ENCODE measurements at regions not wholly inside any gene's neighbourhood (a gene's known extent, or its start where the extent isn't known, plus 50 kb on each side); places are given as distances from the start of the nearest gene placed in this dataset.

DNA sequence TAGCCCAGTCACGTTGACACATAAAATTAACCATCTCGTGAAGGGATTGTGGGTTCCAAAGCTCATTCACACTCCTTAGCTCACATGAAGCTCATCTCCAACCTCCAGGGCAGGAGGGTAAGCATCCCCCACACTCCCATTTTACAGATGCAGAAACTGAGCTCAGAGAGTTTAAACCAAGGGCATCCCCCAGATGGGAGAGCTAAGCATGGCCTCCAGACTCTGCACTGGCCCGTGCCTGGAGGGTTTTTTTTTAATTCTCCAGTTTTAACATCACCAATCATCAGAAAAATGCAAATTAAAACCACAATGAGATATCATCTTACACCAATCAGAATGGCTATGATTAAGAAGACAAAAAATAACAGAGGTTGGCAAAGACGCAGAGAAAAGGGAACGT is 53.3 kb upstream of the TCF7L2 start:
- TF ChIP-seq, protein P1, sequence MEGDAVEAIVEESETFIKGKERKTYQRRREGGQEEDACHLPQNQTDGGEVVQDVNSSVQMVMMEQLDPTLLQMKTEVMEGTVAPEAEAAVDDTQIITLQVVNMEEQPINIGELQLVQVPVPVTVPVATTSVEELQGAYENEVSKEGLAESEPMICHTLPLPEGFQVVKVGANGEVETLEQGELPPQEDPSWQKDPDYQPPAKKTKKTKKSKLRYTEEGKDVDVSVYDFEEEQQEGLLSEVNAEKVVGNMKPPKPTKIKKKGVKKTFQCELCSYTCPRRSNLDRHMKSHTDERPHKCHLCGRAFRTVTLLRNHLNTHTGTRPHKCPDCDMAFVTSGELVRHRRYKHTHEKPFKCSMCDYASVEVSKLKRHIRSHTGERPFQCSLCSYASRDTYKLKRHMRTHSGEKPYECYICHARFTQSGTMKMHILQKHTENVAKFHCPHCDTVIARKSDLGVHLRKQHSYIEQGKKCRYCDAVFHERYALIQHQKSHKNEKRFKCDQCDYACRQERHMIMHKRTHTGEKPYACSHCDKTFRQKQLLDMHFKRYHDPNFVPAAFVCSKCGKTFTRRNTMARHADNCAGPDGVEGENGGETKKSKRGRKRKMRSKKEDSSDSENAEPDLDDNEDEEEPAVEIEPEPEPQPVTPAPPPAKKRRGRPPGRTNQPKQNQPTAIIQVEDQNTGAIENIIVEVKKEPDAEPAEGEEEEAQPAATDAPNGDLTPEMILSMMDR (IDR thresholded peaks at IDR 0.05; ENCODE audit: low read depth, low read length, missing control alignments): no peak
- DNase-seq (ENCODE audit: low read depth): no peak
- H3K4me3 ChIP-seq (ENCODE audit: low read depth, low read length): no peak overlapping the region
- in situ Hi-C loops (cut with HindIII; ENCODE audit: low sequenced_read_pairs): loop anchor here (5.0 kb wide), 1 partner anchor 44 kb away; no protein-coding TSS in a partner anchor

DNA sequence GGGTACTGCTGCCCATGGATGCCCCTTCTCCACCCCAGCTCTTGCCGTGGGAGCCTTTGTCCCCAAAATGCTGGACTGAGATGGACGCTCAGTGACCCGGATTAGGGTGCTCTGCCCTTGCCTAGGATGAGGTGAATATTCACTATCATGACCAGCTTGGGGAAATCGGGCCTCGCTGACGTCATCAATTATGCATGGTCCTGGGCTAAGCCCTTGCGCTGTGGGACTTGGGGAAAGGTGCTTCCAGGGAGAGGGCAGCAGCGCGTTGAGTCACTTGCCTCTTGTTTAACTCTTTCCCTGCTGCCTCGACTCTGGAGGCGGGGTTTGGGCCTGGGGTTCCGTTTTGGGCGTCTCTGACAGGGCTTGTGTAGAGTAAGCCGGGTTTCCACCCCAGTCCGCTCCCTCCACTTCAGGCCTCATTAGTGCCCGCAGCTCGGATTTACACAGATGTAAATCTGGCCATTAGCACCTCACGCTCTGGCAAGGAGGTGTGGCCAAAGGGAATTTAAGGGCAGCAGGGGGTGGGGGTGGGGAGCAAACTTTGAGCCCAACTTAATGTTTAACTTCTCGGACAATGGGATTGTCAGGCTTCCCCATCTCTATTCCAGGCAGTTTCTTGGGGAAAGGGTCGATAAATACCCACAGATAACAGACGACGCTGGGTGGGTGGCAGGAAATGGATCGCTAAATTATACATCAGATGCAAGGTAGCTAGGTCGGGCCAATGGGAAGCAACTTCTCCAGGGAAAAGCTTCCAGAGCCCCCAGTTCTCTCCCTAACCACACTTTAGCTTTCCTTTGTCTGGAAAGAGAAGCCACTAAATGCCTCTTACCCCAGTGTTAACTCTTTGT is 51.3 kb upstream of the TCF7L2 start:
- peak; percentile 33 for DNase-seq (ENCODE audit: low read depth)
- peak overlapping the region; percentile 22 for H3K4me3 ChIP-seq (ENCODE audit: low read depth, low read length)
- in situ Hi-C loops (cut with HindIII; ENCODE audit: low sequenced_read_pairs): loop anchor here (5.0 kb wide), 1 partner anchor 46 kb away; no protein-coding TSS in a partner anchor
- TF ChIP-seq, protein P1 (IDR thresholded peaks at IDR 0.05; ENCODE audit: low read depth, low read length, missing control alignments): no peak

DNA sequence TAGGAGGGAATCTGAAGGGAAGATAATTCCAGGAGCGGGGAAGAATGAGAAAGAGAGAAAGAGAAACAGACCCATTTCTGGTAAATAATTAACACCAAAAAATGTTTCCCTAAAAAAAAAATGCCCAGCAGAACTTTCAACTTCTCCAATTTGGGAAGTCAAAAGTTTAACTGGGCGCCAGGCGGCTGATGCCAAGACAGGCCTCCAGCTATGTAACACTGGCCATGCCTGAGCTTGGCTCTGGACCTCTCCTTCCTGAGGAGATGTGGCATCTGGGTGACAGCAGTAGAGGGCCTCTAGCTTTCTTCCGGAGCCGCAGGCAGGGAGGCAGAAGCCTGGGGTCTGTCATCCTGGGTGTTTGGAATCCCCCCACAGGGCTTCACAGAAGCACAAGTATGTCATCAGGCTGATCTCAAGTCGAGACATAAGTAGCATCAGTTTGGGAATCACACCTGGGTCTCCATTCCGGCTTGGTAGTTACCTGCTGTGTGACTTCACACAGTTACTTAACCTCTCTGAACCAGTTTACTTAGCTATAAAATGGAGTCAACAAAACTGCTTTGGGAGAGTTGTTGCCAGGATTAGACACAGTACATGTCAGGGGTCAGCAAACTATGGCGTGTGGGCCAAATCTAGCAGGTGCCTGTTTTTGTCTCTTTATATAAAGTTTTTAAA is 50.5 kb upstream of the TCF7L2 start:
- in situ Hi-C loops (cut with HindIII; ENCODE audit: low sequenced_read_pairs): loop anchor here (5.0 kb wide), 1 partner anchor 47 kb away; no protein-coding TSS in a partner anchor
- H3K4me3 ChIP-seq (ENCODE audit: low read depth, low read length): no peak overlapping the region
- TF ChIP-seq, protein P1 (IDR thresholded peaks at IDR 0.05; ENCODE audit: low read depth, low read length, missing control alignments): no peak
- DNase-seq (ENCODE audit: low read depth): no peak

Data from astrocyte of the cerebellum (primary cell).